Mononuclear cell (primary cell): ENCODE measurements at regions not wholly inside any gene's neighbourhood (a gene's known extent, or its start where the extent isn't known, plus 50 kb on each side); places are given as distances from the start of the nearest gene placed in this dataset.

Source experiments
- H3K27me3 ChIP-seq: 2 replicates; pipeline ENCODE4 v1.6.0; 2011; ENCODE audit warnings: low read length, control low read depth; ENCODE audit not compliant: insufficient read depth
- H3K4me1 ChIP-seq: 2 replicates; pipeline ENCODE4 v1.5.1; 2011; ENCODE audit warnings: mild to moderate bottlenecking, low read length, control low read depth; ENCODE audit not compliant: insufficient read depth
- H3K4me3 ChIP-seq: 2 replicates; pipeline ENCODE4 v1.5.1; 2011; ENCODE audit warnings: mild to moderate bottlenecking, low read length, moderate library complexity
- H3K9me3 ChIP-seq: 2 replicates; pipeline ENCODE4 v1.5.1; 2011; ENCODE audit warnings: low read depth, mild to moderate bottlenecking, control low read depth, low read length

DNA sequence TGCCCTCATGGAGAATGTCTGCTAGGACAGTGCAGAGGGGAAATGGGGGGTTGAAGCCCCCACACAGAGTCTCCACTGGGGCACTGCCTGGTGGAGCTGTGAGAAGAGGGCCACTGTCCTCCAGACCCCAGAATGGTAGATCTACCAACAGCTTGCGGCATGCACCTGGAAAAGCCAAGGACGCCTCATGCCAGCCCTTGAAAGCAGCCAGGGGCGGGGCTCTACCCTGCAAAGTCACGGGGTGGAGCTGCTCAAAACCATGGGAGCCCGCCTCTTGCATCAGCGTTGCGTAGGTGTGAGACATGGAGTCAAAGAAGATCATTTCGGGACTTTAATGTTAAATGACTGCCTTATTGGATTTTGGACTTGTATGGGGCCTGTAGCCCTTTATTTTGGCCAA is 157.6 kb downstream of the DSEL start:
- Histone ChIP-seq H3K27me3 (no peaks in the 10 kb centered on the region), H3K4me1 (no peaks in the 10 kb centered on the region), H3K9me3 (no peaks in the 10 kb centered on the region), H3K4me3 (no peak overlapping the region)

DNA sequence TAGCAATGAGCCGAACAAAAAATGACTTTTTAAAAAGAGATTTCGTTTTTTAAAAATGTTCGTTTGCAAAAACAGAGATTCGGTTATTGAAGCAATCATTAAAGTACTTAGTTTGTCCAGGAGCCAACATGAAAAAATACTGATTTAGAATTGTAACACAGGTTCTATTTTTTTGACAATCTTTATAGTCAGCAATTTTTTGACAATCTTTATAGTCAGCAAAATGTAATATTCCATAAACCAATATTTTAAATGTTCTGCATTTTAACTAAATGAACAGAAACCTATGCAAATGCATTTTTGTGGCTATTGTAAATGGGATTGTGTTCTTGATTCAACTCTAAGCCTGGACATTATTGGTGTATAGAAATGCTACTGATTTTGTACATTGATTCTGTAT is 161.8 kb downstream of the DSEL start:
- no peak overlapping the region for H3K4me3 ChIP-seq
- no peaks in the 10 kb centered on the region for H3K4me1 ChIP-seq
- no peaks in the 10 kb centered on the region for H3K27me3 ChIP-seq
- no peaks in the 10 kb centered on the region for H3K9me3 ChIP-seq

DNA sequence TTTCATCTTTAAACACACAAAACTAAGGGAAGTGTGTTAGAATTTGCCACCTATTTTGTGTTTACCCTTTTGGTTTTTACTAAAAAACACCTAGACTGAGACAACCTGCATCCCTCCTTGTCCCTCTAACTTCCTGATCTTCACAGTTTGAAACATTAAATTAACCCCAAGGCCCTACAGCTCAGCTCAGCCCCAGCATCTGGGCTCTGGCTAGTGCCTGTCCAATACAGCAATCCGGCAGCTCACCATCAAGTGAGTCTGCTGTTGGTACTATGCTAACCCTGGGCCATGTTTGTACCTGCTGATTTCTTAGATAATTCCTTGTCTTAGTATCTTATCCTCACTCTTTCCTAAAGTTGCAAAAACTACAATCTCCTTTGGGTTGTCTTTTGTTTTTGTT is 162.4 kb downstream of the DSEL start:
- no peaks in the 10 kb centered on the region for H3K9me3 ChIP-seq
- no peaks in the 10 kb centered on the region for H3K27me3 ChIP-seq
- H3K4me3 ChIP-seq, result no peak overlapping the region
- no peaks in the 10 kb centered on the region for H3K4me1 ChIP-seq

DNA sequence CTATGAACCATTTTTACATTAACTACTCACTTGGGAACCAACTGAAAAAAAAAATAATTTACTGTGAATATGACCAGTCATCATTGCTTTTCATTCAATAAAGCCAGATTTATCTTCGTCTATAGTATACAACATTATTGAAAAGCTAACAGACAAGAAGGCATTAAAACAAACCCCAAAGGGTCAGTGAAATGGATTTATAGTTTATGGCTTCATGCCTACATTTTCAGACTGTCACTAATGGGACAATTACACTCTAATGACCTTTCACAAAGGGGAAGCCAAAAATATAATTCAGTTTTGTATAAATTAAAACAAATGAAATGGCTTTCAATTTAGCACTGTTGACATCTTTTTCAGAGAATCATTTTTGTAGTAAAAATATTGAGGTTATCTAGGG is 169.1 kb downstream of the DSEL start:
- Histone ChIP-seq H3K9me3 (no peaks in the 10 kb centered on the region), H3K27me3 (no peaks in the 10 kb centered on the region)

DNA sequence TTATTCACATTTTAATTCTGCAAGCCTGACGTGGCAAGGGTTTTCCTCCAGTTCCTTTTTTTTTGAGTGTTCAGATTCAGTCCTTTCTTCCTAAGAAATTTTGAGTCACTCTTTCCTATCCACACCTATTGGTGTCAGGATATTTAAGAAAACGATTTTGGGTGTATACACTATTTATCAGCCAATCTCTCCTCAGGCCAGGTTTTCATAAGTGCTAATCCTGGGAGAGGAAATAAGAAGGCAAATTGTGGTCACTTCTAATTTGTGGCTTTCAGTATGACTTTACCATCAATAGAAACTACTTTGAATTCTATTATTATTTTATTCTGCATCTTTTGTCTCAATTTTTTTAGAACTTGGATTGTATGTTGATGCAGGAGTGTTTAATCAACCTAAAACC is 174.4 kb downstream of the DSEL start:
- no peaks in the 10 kb centered on the region for H3K27me3 ChIP-seq
- H3K4me3 ChIP-seq, result no peak overlapping the region
- H3K4me1 ChIP-seq, result no peaks in the 10 kb centered on the region
- no peaks in the 10 kb centered on the region for H3K9me3 ChIP-seq

More for the DNA sequence above, 169.1 kb downstream of the DSEL start:
- H3K4me1 ChIP-seq, result no peaks in the 10 kb centered on the region
- no peak overlapping the region for H3K4me3 ChIP-seq

DNA sequence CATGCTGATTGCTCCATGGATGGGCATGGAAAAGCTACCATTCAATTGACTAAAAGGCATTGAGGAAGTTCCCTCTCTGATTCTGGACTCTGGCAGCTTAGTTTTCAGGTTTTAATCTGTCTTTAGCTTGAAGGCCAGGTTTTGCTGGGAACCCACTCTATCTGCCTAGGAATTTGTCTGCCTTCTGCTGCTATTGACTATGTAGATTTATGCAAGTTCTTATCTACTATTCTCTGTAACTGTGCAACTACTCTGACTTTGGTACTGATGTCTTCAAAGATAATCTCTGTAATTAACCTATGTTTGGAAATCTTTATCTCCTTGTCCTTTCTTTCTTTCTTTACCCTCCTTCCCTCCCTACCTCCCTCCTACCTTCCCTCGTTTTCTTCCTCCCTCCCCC is 178.8 kb downstream of the DSEL start:
- Histone ChIP-seq H3K4me3 (no peak overlapping the region), H3K27me3 (no peaks in the 10 kb centered on the region), H3K9me3 (no peaks in the 10 kb centered on the region), H3K4me1 (no peaks in the 10 kb centered on the region)

DNA sequence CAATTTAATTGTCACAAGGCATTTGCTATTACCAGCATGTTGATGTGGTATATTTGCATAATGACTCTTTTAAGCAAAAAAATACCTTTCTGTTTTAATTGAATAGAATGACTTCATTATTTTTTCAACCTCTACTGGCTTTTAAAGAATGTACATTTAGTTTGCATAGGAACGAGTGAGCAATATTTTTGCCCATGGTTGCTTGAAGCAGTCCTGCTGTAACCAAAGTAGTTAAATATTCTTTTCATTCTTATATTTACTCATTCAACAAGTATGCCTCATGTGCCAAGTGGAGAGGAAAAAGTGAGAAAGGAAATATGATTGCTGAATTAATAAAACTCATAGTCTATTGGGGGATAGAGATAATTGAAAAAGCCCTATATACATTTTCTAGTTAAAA is 184.7 kb downstream of the DSEL start:
- Histone ChIP-seq H3K4me3 (no peak overlapping the region), H3K4me1 (no peaks in the 10 kb centered on the region), H3K27me3 (no peaks in the 10 kb centered on the region), H3K9me3 (no peaks in the 10 kb centered on the region)

DNA sequence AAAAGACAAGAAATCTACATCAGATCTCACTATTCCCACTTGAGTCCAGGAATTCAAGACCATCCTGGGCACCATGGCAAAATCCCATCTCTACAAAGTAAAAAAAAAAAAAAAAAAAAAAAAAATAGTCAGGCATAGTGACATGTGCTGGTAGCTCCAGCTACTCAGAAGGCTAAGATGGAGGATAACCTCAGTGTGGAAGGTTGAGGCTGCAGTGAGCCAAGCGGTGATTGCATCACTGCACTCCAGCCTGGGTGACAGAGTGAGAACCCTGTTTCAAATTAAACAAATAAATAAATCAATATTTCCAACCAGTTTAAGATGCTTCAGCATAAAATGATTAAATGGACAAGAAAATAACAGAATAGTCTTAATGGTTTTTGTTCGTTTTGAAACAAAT is 197.4 kb downstream of the DSEL start:
- H3K27me3 ChIP-seq, result no peaks in the 10 kb centered on the region
- H3K4me3 ChIP-seq, result no peak overlapping the region
- H3K9me3 ChIP-seq, result no peaks in the 10 kb centered on the region
- no peaks in the 10 kb centered on the region for H3K4me1 ChIP-seq

DNA sequence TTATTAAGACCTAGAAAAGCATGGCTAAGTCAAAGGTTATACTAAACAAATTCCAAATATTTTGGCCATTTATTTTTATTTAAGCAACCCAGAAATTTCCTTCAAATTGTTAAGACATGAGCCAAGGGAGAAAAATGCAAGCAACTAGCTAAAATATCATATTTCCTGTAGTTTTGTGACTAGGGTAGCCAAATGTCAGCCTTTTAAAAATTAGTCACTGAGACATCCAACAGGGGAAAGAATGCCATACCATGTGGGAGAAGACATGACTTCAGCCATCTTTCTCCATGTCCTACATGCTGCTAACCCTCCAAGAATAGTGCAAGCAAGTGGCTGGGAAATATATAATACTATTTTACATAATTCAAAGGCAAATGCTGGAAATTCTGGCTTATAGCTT is 197.9 kb downstream of the DSEL start:
- no peak overlapping the region for H3K4me3 ChIP-seq
- no peaks in the 10 kb centered on the region for H3K27me3 ChIP-seq
- no peaks in the 10 kb centered on the region for H3K9me3 ChIP-seq
- H3K4me1 ChIP-seq, result no peaks in the 10 kb centered on the region

DNA sequence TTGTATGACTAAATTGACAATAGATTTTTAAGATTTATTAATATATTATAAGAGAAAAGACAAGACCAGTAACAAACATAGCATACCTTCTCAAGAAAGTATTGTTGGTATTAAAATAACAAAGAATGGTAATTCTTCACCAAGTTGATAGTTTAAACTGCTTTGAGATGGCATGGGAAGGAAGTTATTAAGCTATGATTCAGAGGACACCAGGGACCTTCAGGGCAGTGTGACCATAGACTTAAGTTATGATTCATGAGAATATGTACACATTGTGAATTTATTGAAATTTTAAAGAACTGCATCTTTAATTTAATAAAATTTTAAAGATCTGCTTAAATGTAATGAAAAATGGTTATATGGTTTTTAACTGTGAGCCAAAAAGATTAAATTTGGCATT is 205.7 kb downstream of the DSEL start:
- no peak overlapping the region for H3K4me3 ChIP-seq
- no peaks in the 10 kb centered on the region for H3K4me1 ChIP-seq
- no peaks in the 10 kb centered on the region for H3K27me3 ChIP-seq
- H3K9me3 ChIP-seq, result no peaks in the 10 kb centered on the region

DNA sequence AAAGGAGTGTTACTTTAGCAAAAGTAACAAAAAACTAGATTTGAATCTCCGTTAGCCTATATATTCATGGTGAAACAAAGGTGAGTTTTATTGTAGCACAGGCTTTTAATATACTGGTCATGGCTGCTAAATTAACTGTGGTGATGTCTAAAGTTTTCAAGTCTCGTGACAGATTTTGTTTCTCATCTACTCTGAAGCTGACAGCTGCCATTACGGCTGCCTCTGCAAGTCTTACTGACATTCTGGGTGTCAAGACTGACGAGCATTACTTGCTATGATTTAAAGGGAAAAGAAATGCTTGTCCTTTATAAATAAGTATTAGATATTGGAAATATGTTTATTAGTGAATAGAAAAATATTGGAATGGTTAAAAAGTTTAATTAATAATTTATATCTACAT is 207.7 kb downstream of the DSEL start:
- no peak overlapping the region for H3K4me3 ChIP-seq
- no peaks in the 10 kb centered on the region for H3K4me1 ChIP-seq
- no peaks in the 10 kb centered on the region for H3K27me3 ChIP-seq
- no peaks in the 10 kb centered on the region for H3K9me3 ChIP-seq

DNA sequence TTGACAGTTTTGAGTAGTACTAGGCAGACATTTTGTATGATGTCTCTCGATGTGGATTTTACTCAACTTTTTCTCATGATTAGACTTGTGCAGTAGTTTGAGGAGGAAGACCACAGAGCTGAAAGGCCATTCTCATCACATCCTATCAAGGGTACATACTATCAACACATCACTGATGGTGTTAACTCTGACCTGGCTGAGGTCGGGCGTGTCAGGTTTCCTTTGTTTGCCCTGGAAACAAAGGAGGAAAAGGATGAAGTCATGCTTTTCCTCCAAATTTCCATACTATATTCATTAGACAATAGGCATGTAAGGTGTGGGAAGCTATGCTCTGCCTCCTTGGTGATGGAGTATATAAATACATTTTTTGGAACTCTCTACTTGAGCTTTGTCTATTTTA is 211.1 kb downstream of the DSEL start:
- Histone ChIP-seq H3K27me3 (no peaks in the 10 kb centered on the region), H3K4me3 (no peak overlapping the region), H3K4me1 (no peaks in the 10 kb centered on the region), H3K9me3 (no peaks in the 10 kb centered on the region)

DNA sequence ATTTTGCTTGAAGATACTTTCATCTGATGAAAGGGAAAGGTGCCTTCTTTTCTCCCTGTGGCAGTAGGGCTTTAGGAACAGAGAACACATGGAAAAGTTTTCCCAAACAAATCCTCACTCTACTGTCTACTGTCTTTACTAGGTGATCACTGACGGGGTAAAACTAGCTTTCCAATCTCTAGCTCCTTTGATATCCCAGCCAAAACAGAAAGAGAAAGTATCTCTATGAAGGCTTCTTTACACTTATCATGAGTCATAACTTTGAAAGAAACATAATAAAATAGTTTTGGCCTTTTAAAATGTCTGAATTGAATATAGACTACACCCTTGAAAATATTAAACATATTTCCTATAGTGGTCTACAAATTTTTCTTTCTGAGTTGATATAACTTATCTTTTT is 214.5 kb downstream of the DSEL start:
- H3K27me3 ChIP-seq, result no peaks in the 10 kb centered on the region
- no peaks in the 10 kb centered on the region for H3K4me1 ChIP-seq
- no peaks in the 10 kb centered on the region for H3K9me3 ChIP-seq
- H3K4me3 ChIP-seq, result no peak overlapping the region

DNA sequence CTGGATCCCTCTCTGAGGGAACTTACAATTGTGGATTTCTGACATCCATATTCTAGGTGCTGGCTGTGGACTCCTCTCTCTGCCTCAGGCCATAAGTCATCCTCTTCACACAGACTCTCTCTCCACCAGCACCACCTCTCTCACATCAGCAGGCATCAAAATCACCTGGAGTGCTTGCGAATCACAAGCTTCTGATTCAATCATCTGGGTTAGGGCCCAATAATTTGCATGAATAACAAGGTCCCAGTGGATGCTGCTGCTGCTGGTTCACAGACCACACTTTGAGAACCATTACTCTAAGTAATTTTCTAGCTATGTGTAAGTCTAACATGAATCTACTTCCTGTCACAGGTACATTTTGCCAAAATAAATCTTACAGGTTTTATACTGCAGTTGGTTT is 214.9 kb downstream of the DSEL start:
- Histone ChIP-seq H3K4me3 (no peak overlapping the region), H3K9me3 (no peaks in the 10 kb centered on the region), H3K27me3 (no peaks in the 10 kb centered on the region), H3K4me1 (no peaks in the 10 kb centered on the region)

DNA sequence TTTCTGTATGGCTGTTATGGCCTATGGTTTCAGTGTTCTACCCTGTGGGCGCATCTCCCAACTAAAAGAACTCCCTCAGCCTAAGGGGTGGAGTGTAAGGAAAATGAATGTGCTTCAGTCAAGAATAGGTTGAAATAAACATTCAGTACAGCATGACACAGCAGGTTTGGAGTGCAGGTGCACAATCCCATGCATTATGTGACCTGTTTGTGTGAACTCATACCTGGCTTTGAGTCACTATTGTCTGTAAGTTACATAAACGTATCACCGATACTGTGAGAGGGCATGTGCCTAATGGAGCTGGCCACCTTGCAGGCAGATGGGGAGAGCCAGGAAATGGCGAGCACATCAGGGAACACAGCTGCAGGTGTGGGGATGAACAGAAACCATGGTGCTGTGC is 216.0 kb downstream of the DSEL start:
- Histone ChIP-seq H3K9me3 (peaks cover under 1% of the 10 kb centered on the region), H3K4me3 (no peak overlapping the region), H3K27me3 (no peaks in the 10 kb centered on the region), H3K4me1 (no peaks in the 10 kb centered on the region)

DNA sequence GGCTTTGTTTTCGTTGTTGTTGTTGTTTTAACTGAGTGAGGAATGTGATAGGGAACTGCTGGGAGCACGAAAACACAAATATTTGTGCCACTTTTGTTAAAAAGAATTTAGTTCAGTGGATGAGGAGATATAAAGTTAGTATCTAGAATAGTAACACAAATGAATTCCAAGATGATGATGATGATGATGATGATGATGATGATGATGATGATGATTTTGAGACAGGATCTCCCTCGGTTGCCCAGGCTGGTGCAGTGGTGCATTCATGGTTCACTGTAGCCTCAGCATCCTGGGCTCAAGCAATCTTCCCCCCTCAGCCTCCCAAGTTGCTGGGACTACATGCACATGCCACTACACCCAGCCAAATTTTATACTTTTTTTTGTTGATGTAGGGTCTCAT is 223.7 kb downstream of the DSEL start:
- Histone ChIP-seq H3K27me3 (no peaks in the 10 kb centered on the region), H3K9me3 (peaks cover 5% of the 10 kb centered on the region), H3K4me1 (no peaks in the 10 kb centered on the region), H3K4me3 (no peak overlapping the region)

DNA sequence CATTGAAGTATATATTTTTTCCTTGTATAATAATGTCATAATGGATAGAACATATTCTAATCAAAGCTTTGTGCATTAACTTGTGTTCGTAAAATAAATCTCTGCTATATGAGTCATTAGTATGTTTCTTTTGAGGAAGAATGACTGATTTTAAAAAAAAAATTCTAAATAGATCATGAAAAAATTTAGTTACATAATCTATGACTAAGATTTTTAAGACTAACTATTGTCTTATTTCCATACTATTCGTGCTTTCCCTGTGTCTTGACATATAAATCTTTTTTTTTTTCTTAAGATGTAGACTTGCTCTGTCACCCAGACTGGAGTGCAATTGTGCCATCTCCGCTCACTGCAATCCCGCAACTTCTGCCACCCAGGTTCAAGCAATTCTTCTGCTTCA is 226.1 kb downstream of the DSEL start:
- Histone ChIP-seq H3K9me3 (peaks cover 4% of the 10 kb centered on the region), H3K4me3 (no peak overlapping the region), H3K4me1 (no peaks in the 10 kb centered on the region), H3K27me3 (no peaks in the 10 kb centered on the region)
